GM13976 (cell line): ENCODE measurements at regions not wholly inside any gene's neighbourhood (a gene's known extent, or its start where the extent isn't known, plus 50 kb on each side); places are given as distances from the start of the nearest gene placed in this dataset.

Experiments used
- DNase-seq: peaks from one replicate; pipeline ENCODE4 v3.0.0; 2012; ENCODE audit warnings: low spot score
- CTCF ChIP-seq: IDR thresholded peaks from 2 replicates; pipeline ENCODE4 v1.5.1; 2012; ENCODE audit warnings: borderline replicate concordance, mild to moderate bottlenecking; ENCODE audit not compliant: insufficient read depth; ENCODE audit errors: extremely low read depth, missing control alignments, control extremely low read depth
- in situ Hi-C: fragments of 300-500 bp; cut with MboI; formaldehyde crosslinking; loops from one replicate; pipeline ENCODE4 v1.12.0; 2022; ENCODE audit warnings: low sequenced_read_pairs, mixed read lengths, inconsistent platforms; ENCODE audit not compliant: unreplicated experiment

- DNase-seq: no peak
- in situ Hi-C loops: no loop called here
- no peak for TF ChIP-seq CTCF
Measured at GRCh38 chr3:72320095-72320954, 527.9 kb downstream of the SHQ1 start.

DNA sequence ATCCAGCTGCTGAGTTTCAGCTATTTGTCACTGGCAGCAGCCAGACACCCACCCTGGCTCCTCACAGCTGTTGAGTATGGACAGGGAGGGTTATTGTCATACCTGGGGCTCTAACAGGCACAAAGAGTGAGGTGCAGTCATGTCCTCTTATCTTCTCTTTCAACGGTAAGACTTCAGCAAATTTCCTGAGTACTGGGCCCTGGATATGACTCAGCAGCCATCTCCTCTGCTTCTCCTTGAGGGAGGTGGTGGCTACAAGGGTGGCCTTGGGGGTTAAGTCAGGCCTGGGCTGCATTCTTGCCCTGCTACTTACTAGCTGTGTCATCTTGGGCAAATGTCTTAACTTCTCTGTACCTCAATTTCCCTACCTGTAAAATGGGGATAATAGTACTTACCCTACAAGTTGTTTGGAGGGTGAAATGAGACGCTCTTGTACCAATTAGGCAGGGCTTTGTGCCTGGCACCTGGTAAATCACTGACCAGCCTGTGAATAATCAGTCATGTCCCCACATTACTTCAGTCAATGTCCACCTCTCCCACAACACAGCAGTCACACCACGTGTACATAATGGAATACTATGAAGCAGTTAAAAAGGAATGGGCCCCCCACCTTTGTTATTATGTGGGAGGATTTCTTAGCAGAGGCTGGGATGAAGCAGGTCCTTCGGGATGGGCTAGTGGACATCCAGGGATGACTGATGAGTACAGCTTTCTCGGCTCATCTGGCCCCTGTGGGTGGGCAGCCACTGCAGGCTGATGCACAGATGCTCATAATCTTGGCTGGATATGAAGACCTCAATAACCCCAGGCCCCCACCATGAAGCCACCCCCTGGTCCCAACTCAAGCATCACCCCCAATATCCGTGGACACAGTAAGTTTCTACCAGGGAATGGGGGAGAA is 528.8 kb downstream of the SHQ1 start:
- no peak for DNase-seq
- in situ Hi-C loops: no loop called here
- no peak for TF ChIP-seq CTCF

- DNase-seq: no peak
- in situ Hi-C loops: no loop called here
- no peak for TF ChIP-seq CTCF
Measured at GRCh38 chr3:72318504-72319193, 529.6 kb downstream of the SHQ1 start.

GRCh38 chr3:72317491-72317890 is 530.8 kb downstream of the SHQ1 start:
- DNase-seq: no peak
- in situ Hi-C loops: no loop called here
- TF ChIP-seq CTCF: no peak

DNA sequence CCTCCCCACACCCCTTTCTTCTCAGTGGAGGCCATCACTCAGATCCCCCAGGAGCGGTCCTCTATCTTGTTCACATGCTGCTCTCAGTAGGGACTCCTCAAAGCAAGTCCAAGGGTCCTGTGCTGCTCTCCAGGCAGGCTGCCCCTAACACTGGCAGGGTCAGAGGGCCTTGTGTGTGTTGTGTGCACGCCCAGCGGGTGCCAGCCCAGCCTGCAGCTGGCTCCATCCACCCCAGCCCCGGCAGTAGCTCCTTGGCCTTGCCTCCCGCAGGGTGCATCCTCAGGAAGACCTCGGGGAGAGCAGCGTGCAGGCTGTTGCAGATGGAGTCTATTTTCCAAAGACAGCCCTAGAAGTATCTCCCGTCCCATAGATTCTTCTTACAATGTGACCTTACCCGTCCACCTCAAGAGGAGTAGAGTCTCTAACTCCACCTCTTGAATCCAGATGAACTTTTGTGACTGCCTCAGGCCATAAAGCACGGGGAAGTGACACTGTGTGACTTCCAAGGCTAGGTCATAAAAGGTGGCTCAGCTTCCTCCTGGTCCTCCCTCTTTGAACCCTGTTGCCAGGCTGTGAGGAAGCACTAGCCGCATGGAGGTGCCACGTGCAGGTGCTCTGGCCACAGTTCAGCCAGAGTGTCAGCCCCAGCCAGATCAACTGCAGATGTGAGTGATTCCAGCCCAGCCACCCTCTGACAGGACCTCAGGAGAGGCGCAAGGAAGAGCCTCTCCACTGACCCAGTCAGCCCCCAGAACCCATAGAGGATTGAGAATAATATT is 531.6 kb downstream of the SHQ1 start:
- DNase-seq: no peak
- in situ Hi-C loops: no loop called here
- TF ChIP-seq CTCF: no peak

- in situ Hi-C loops: no loop called here
- DNase-seq: no peak
- no peak for TF ChIP-seq CTCF
Measured at GRCh38 chr3:72313308-72313707, 528.4 kb upstream of the PROK2 start.
